HepG2 (cell line): ENCODE measurements at regions not wholly inside any gene's neighbourhood (a gene's known extent, or its start where the extent isn't known, plus 50 kb on each side); places are given as distances from the start of the nearest gene placed in this dataset.

Experiments used
- ATAC-seq: fragments of 200-7000 bp; cut with Tn5 transposase; 3 replicates; pipeline ENCODE4 v1.9.1; 2020; ENCODE audit warnings: mild to moderate bottlenecking, moderate library complexity
- BruUV-seq: library from RNA; stranded (reverse); fragments of 400-500 nt; replicated peaks from 2 replicates; lab custom pipeline; 2021; lab: Mats Ljungman, UMichigan
- CTCF ChIA-PET: fragments of 300-600 bp; formaldehyde crosslinking; extraction: SDS; loops from one replicate; lab custom pipeline; 2021; ENCODE audit warnings: low total read pairs, inconsistent platforms, low intra/inter-chr PET ratio; lab: Yijun Ruan, JAX
- POLR2A ChIA-PET: fragments of 350-600 bp; sonication (Branson Sonifier 250); formaldehyde crosslinking; loops from one replicate; lab custom pipeline; 2020; ENCODE audit warnings: antibody characterized with exemption, inconsistent platforms; lab: Yijun Ruan, JAX
- DNase-seq: peaks from one replicate; pipeline ENCODE4 v3.0.0-alpha.2; 2015; ENCODE audit warnings: low spot score
- FAIRE-seq: peaks from 3 replicates; lab custom pipeline; 2011; peaks lifted over from hg19 to GRCh38; lab: Jason Lieb, UNC
- H2AFZ ChIP-seq: one replicate; pipeline ENCODE4 v1.6.1; 2011; ENCODE audit warnings: low read length, inconsistent platforms
- H3K27ac ChIP-seq: fragments of 300-600 bp; 3 replicates; pipeline ENCODE4 v1.8.0; 2011; ENCODE audit warnings: mixed run types, mild to moderate bottlenecking, mixed read lengths, low read length, inconsistent platforms; ENCODE audit not compliant: insufficient read depth; ENCODE audit errors: extremely low read length
- H3K27me3 ChIP-seq, 2 experiments: fragments of 200-600 bp in 1 of 2; 2 replicates in 1 of 2; 3 replicates in 1 of 2; pipeline versions ENCODE4 v1.6.0 to v1.8.0; 2011; ENCODE audit warnings: low read length in 2 of 2, mild to moderate bottlenecking in 2 of 2, moderate library complexity in 2 of 2, inconsistent platforms in 1 of 2; ENCODE audit not compliant: insufficient read depth in 2 of 2, control insufficient read depth in 1 of 2
- H3K36me3 ChIP-seq, 2 experiments: fragments of 200-600 bp in 1 of 2; replicated peaks in 1 of 2; 2 replicates in 1 of 2; 3 replicates in 1 of 2; pipeline versions ENCODE4 v1.5.1 to v1.8.0; 2011; ENCODE audit warnings: low read length in 2 of 2, inconsistent platforms in 1 of 2; ENCODE audit not compliant: insufficient read depth in 2 of 2, control insufficient read depth in 1 of 2
- H3K4me1 ChIP-seq: 2 replicates; pipeline ENCODE4 v1.5.1; 2012; ENCODE audit warnings: low read length, inconsistent platforms; ENCODE audit not compliant: insufficient read depth
- H3K4me2 ChIP-seq: 2 replicates; pipeline ENCODE4 v1.6.0; 2011; ENCODE audit warnings: low read depth, low read length, inconsistent platforms
- H3K4me3 ChIP-seq, 3 experiments: fragments of 200-600 bp in 1 of 3; sonication (generic), shearing (Covaris generic) in 1 of 3; replicated peaks in 1 of 3; 2 replicates each; pipeline ENCODE4 v1.5.1; 2011 to 2016; ENCODE audit warnings: low read length in 3 of 3, inconsistent platforms in 2 of 3, low read depth in 2 of 3, mild to moderate bottlenecking in 2 of 3, control low read depth in 1 of 3, mixed read lengths in 1 of 3; ENCODE audit not compliant: insufficient read depth in 1 of 3
- H3K79me2 ChIP-seq: one replicate; pipeline ENCODE4 v1.6.1; 2011; ENCODE audit warnings: low read length, inconsistent platforms; ENCODE audit not compliant: insufficient read depth
- H3K9ac ChIP-seq: 2 replicates; pipeline ENCODE4 v1.6.0; 2011; ENCODE audit warnings: mild to moderate bottlenecking, low read depth, low read length, inconsistent platforms; ENCODE audit not compliant: insufficient read depth
- H3K9me3 ChIP-seq: 2 replicates; pipeline ENCODE4 v1.5.1; 2012; ENCODE audit warnings: mild to moderate bottlenecking, low read length
- H4K20me1 ChIP-seq: 2 replicates; pipeline ENCODE4 v1.6.0; 2011; ENCODE audit warnings: inconsistent platforms, mild to moderate bottlenecking, low read length, moderate library complexity; ENCODE audit not compliant: insufficient read depth
- AHR ChIP-seq: IDR thresholded peaks from 2 replicates; pipeline ENCODE4 v1.6.1; 2018; ENCODE audit warnings: missing genetic modification reagents, missing compliant biosample characterization
- CREB3 ChIP-seq: sonication (generic); formaldehyde crosslinking; IDR thresholded peaks from 2 replicates; pipeline ENCODE4 v1.5.0; 2020; ENCODE audit warnings: missing genetic modification reagents
- IKZF1 ChIP-seq: fragments of 450-650 bp; IDR thresholded peaks from 2 replicates; pipeline ENCODE4 v1.7.1; 2016
- MED13 ChIP-seq: sonication (generic); formaldehyde crosslinking; IDR thresholded peaks from 2 replicates; pipeline ENCODE4 v1.5.0; 2020; ENCODE audit warnings: missing genetic modification reagents
- REPIN1 ChIP-seq: sonication (generic); formaldehyde crosslinking; IDR thresholded peaks from 2 replicates; pipeline ENCODE4 v1.8.0; 2022; ENCODE audit warnings: missing genetic modification reagents, low read depth, mild to moderate bottlenecking, borderline replicate concordance
- SAP130 ChIP-seq: IDR thresholded peaks from 2 replicates; pipeline ENCODE4 v1.6.1; 2016; ENCODE audit warnings: low read depth
- XBP1 ChIP-seq: sonication (generic); formaldehyde crosslinking; IDR thresholded peaks from 2 replicates; pipeline ENCODE4 v1.5.0; 2020; ENCODE audit warnings: missing genetic modification reagents
- ZBTB10 ChIP-seq: sonication (generic); formaldehyde crosslinking; IDR thresholded peaks from 2 replicates; pipeline ENCODE4 v1.4.0; 2020; ENCODE audit warnings: missing genetic modification reagents, borderline replicate concordance
- ZFP37 ChIP-seq: sonication (generic); formaldehyde crosslinking; IDR thresholded peaks from 2 replicates; pipeline ENCODE4 v1.4.0; 2020; ENCODE audit warnings: missing genetic modification reagents, borderline replicate concordance
- ZNF335 ChIP-seq: sonication (generic); formaldehyde crosslinking; IDR thresholded peaks from 2 replicates; pipeline ENCODE4 v1.4.0; 2020; ENCODE audit warnings: missing genetic modification reagents
- ZNF44 ChIP-seq: sonication (generic); formaldehyde crosslinking; IDR thresholded peaks from 2 replicates; pipeline ENCODE4 v1.5.1; 2020; ENCODE audit warnings: mild to moderate bottlenecking, missing genetic modification reagents
- ZNF441 ChIP-seq: sonication (generic); formaldehyde crosslinking; IDR thresholded peaks from 2 replicates; pipeline ENCODE4 v1.7.0; 2021; ENCODE audit warnings: missing genetic modification reagents, borderline replicate concordance
- ZNF788 ChIP-seq: sonication (generic); formaldehyde crosslinking; IDR thresholded peaks from 2 replicates; pipeline ENCODE4 v1.5.0; 2020; ENCODE audit warnings: mild to moderate bottlenecking, missing genetic modification reagents, borderline replicate concordance
- ZNF878 ChIP-seq: sonication (generic); formaldehyde crosslinking; IDR thresholded peaks from 2 replicates; pipeline ENCODE4 v1.8.1; 2023; ENCODE audit warnings: mild to moderate bottlenecking, missing genetic modification reagents, moderate library complexity
- WGBS: methylation state at CpG from one replicate; pipeline ENCODE4 v1.1.6; 2017; ENCODE audit warnings: low lambda C conversion rate; 5-methylcytosine and 5-hydroxymethylcytosine counted together
- in situ Hi-C: cut with HindIII; loops from 2 replicates; pipeline ENCODE4 v1.10.0; 2017; ENCODE audit warnings: low pct_unique_long_range_greater_than_20kb; ENCODE audit not compliant: extremely low pct_ligation_motif_present
- intact Hi-C: fragments of 100-400 bp; cut with micrococcal nuclease; formaldehyde crosslinking; loops from one replicate; pipeline ENCODE4 v1.10.0; 2022; ENCODE audit not compliant: unreplicated experiment
- TF ChIP-seq, protein P1 (sequence below): sonication (generic); formaldehyde crosslinking; IDR thresholded peaks from 2 replicates; pipeline ENCODE4 v1.4.0; 2020; ENCODE audit warnings: mild to moderate bottlenecking, low read depth, missing genetic modification reagents
- TF ChIP-seq, protein P2 (sequence below): sonication (generic); formaldehyde crosslinking; IDR thresholded peaks from 2 replicates; pipeline ENCODE4 v1.5.1; 2020; ENCODE audit warnings: mild to moderate bottlenecking, missing genetic modification reagents, moderate library complexity

DNA sequence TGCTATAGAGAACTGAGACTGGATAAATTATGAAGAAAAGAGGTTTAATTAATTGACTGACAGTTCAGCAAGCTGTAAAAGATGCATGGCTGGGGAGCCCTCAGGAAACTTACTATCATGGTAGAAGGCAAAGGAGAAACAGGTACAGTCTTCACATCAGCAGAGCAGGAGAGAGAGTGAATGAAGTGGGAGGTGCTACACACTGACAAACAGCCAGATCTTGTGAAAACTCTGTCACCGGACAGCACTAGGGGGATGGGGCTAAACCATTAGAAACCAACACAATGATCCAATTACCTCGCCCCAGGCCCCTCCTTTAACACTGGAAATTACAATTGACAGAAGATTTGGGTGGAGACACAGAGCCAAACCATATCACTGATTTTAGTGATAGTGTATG lies 682.4 kb downstream of the SLC16A7 start:
- Histone ChIP-seq H3K27ac (no peak overlapping the region), H3K36me3 (no peaks in the 10 kb centered on the region), H3K9me3 (peaks cover 16% of the 10 kb centered on the region; the same call in 1 of the 2 replicates), H3K4me3 (no peak overlapping the region), H3K9ac (no peak overlapping the region), H3K4me2 (no peak overlapping the region), H2AFZ (no peak overlapping the region), H3K4me1 (no peaks in the 10 kb centered on the region), H3K27me3 (no peaks in the 10 kb centered on the region), H3K79me2 (no peaks in the 10 kb centered on the region), H4K20me1 (no peaks in the 10 kb centered on the region)
- 6% methylated on average over 2 of the region's 2 CpGs for WGBS
- ATAC-seq (no peak), FAIRE-seq (no peak), DNase-seq (no peak)
- CTCF ChIA-PET, result no interaction called here
- POLR2A ChIA-PET, result no interaction called here
- BruUV-seq, result no TSS peak
- in situ Hi-C loops (no loop called here), intact Hi-C loops (no loop called here)
- no peak for TF ChIP-seq ZNF441 (CRISPR knock-in tag)
- no peak for TF ChIP-seq REPIN1
- TF ChIP-seq, protein P1, sequence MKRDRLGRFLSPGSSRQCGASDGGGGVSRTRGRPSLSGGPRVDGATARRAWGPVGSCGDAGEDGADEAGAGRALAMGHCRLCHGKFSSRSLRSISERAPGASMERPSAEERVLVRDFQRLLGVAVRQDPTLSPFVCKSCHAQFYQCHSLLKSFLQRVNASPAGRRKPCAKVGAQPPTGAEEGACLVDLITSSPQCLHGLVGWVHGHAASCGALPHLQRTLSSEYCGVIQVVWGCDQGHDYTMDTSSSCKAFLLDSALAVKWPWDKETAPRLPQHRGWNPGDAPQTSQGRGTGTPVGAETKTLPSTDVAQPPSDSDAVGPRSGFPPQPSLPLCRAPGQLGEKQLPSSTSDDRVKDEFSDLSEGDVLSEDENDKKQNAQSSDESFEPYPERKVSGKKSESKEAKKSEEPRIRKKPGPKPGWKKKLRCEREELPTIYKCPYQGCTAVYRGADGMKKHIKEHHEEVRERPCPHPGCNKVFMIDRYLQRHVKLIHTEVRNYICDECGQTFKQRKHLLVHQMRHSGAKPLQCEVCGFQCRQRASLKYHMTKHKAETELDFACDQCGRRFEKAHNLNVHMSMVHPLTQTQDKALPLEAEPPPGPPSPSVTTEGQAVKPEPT (CRISPR knock-in tag), result no peak
- TF ChIP-seq XBP1, result no peak
- TF ChIP-seq AHR (CRISPR knock-in tag), result no peak
- no peak for TF ChIP-seq ZNF788 (CRISPR knock-in tag)
- TF ChIP-seq MED13 (CRISPR knock-in tag), result no peak
- no peak for TF ChIP-seq ZBTB10 (CRISPR knock-in tag)
- no peak for TF ChIP-seq ZNF335 (CRISPR knock-in tag)
- TF ChIP-seq, protein P2, sequence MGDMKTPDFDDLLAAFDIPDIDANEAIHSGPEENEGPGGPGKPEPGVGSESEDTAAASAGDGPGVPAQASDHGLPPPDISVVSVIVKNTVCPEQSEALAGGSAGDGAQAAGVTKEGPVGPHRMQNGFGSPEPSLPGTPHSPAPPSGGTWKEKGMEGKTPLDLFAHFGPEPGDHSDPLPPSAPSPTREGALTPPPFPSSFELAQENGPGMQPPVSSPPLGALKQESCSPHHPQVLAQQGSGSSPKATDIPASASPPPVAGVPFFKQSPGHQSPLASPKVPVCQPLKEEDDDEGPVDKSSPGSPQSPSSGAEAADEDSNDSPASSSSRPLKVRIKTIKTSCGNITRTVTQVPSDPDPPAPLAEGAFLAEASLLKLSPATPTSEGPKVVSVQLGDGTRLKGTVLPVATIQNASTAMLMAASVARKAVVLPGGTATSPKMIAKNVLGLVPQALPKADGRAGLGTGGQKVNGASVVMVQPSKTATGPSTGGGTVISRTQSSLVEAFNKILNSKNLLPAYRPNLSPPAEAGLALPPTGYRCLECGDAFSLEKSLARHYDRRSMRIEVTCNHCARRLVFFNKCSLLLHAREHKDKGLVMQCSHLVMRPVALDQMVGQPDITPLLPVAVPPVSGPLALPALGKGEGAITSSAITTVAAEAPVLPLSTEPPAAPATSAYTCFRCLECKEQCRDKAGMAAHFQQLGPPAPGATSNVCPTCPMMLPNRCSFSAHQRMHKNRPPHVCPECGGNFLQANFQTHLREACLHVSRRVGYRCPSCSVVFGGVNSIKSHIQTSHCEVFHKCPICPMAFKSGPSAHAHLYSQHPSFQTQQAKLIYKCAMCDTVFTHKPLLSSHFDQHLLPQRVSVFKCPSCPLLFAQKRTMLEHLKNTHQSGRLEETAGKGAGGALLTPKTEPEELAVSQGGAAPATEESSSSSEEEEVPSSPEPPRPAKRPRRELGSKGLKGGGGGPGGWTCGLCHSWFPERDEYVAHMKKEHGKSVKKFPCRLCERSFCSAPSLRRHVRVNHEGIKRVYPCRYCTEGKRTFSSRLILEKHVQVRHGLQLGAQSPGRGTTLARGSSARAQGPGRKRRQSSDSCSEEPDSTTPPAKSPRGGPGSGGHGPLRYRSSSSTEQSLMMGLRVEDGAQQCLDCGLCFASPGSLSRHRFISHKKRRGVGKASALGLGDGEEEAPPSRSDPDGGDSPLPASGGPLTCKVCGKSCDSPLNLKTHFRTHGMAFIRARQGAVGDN, result no peak
- no peak for TF ChIP-seq SAP130 (CRISPR knock-in tag)
- TF ChIP-seq IKZF1, result no peak
- TF ChIP-seq ZNF44 (CRISPR knock-in tag), result no peak
- no peak for TF ChIP-seq ZNF878 (CRISPR knock-in tag)
- TF ChIP-seq ZFP37 (CRISPR knock-in tag), result no peak
- TF ChIP-seq CREB3 (CRISPR knock-in tag), result no peak
